RWPE2 (cell line): ENCODE measurements at regions not wholly inside any gene's neighbourhood (a gene's known extent, or its start where the extent isn't known, plus 50 kb on each side); places are given as distances from the start of the nearest gene placed in this dataset.

Experiments
- ATAC-seq: fragments of 200-7000 bp; cut with Tn5 transposase; 3 replicates; pipeline ENCODE4 v1.9.1; 2021; ENCODE audit warnings: low read depth
- DNase-seq: peaks from one replicate; pipeline ENCODE4 v3.0.0-alpha.2; 2020; ENCODE audit warnings: low spot score
- H3K27ac ChIP-seq: fragments of 450-650 bp; 2 replicates; pipeline ENCODE4 v1.5.1; 2017; ENCODE audit warnings: mild to moderate bottlenecking; ENCODE audit not compliant: poor library complexity, severe bottlenecking
- H3K27me3 ChIP-seq: fragments of 250-450 bp; sonication (Bioruptor Pico); 2 replicates; pipeline ENCODE4 v1.5.1; 2021; ENCODE audit warnings: mild to moderate bottlenecking, moderate library complexity; ENCODE audit not compliant: insufficient read depth, poor library complexity, severe bottlenecking
- H3K36me3 ChIP-seq: fragments of 250-450 bp; sonication (Bioruptor Pico); 2 replicates; pipeline ENCODE4 v1.5.1; 2020; ENCODE audit warnings: low read depth, mild to moderate bottlenecking, moderate library complexity
- H3K4me1 ChIP-seq: fragments of 250-450 bp; sonication (Bioruptor Pico); 2 replicates; pipeline ENCODE4 v1.5.1; 2021; ENCODE audit warnings: mild to moderate bottlenecking, moderate library complexity; ENCODE audit not compliant: insufficient read depth, poor library complexity, severe bottlenecking
- H3K4me3 ChIP-seq: fragments of 250-450 bp; sonication (Bioruptor Pico); 2 replicates; pipeline ENCODE4 v1.5.1; 2021; ENCODE audit warnings: mild to moderate bottlenecking, moderate library complexity; ENCODE audit not compliant: severe bottlenecking
- H3K9me3 ChIP-seq: fragments of 250-450 bp; sonication (Bioruptor Pico); 2 replicates; pipeline ENCODE4 v1.5.1; 2021; ENCODE audit warnings: mild to moderate bottlenecking, moderate library complexity; ENCODE audit not compliant: severe bottlenecking
- CTCF ChIP-seq: fragments of 450-650 bp; IDR thresholded peaks from one replicate; pipeline ENCODE4 v1.5.1; 2017; ENCODE audit warnings: mild to moderate bottlenecking, moderate library complexity; ENCODE audit not compliant: poor library complexity, severe bottlenecking

GRCh38 chr7:9106747-9107146 lies 673.3 kb downstream of the NXPH1 start:
- ATAC-seq: no peak
- no peak for TF ChIP-seq CTCF
- Histone ChIP-seq H3K36me3 (no peaks in the 10 kb centered on the region), H3K27me3 (no peaks in the 10 kb centered on the region), H3K4me1 (no peaks in the 10 kb centered on the region), H3K27ac (no peak overlapping the region), H3K9me3 (no peaks in the 10 kb centered on the region), H3K4me3 (no peak overlapping the region)
- no peak for DNase-seq

GRCh38 chr7:9120331-9120730 lies 686.9 kb downstream of the NXPH1 start:
- H3K27me3 ChIP-seq: no peaks in the 10 kb centered on the region
- no peaks in the 10 kb centered on the region for H3K4me1 ChIP-seq
- TF ChIP-seq CTCF: no peak
- ATAC-seq (no peak), DNase-seq (no peak)
- H3K36me3 ChIP-seq: no peaks in the 10 kb centered on the region
- H3K27ac ChIP-seq: no peak overlapping the region
- H3K9me3 ChIP-seq: no peaks in the 10 kb centered on the region
- no peak overlapping the region for H3K4me3 ChIP-seq

- H3K4me3 ChIP-seq: no peak overlapping the region
- H3K27ac ChIP-seq: no peak overlapping the region
- H3K4me1 ChIP-seq: no peaks in the 10 kb centered on the region
- ATAC-seq: no peak
- TF ChIP-seq CTCF: no peak
- H3K36me3 ChIP-seq: no peaks in the 10 kb centered on the region
- no peaks in the 10 kb centered on the region for H3K27me3 ChIP-seq
- no peaks in the 10 kb centered on the region for H3K9me3 ChIP-seq
- no peak for DNase-seq
These were observed 690.9 kb downstream of the NXPH1 start for GRCh38 chr7:9124320-9124719.

- no peaks in the 10 kb centered on the region for H3K9me3 ChIP-seq
- H3K27me3 ChIP-seq: no peaks in the 10 kb centered on the region
- H3K27ac ChIP-seq: no peak overlapping the region
- ATAC-seq: no peak
- no peak overlapping the region for H3K4me3 ChIP-seq
- no peak for TF ChIP-seq CTCF
- no peaks in the 10 kb centered on the region for H3K36me3 ChIP-seq
- no peaks in the 10 kb centered on the region for H3K4me1 ChIP-seq
- no peak for DNase-seq
These were observed 691.8 kb downstream of the NXPH1 start for GRCh38 chr7:9125246-9125645.

GRCh38 chr7:9127901-9128300 lies 694.5 kb downstream of the NXPH1 start:
- H3K27me3 ChIP-seq: no peaks in the 10 kb centered on the region
- no peaks in the 10 kb centered on the region for H3K9me3 ChIP-seq
- H3K4me3 ChIP-seq: no peak overlapping the region
- TF ChIP-seq CTCF: no peak
- H3K36me3 ChIP-seq: no peaks in the 10 kb centered on the region
- ATAC-seq (no peak), DNase-seq (no peak)
- H3K27ac ChIP-seq: no peak overlapping the region
- no peaks in the 10 kb centered on the region for H3K4me1 ChIP-seq
